Mesenchymal stem cell (in vitro differentiated cells and primary cell): ENCODE measurements at regions not wholly inside any gene's neighbourhood (a gene's known extent, or its start where the extent isn't known, plus 50 kb on each side); places are given as distances from the start of the nearest gene placed in this dataset.

ENCODE experiments used
- DNase-seq: peaks from one replicate; pipeline ENCODE4 v3.0.0-alpha.2; 2013
- H2AFZ ChIP-seq: one replicate; pipeline ENCODE4 v1.6.1; 2013; ENCODE audit warnings: low read depth, mild to moderate bottlenecking, control low read depth, inconsistent platforms, low read length, moderate library complexity
- H2AK5ac ChIP-seq: 2 replicates; pipeline ENCODE4 v1.6.1; 2013; ENCODE audit warnings: low read length, moderate library complexity, mild to moderate bottlenecking, inconsistent platforms; ENCODE audit not compliant: severe bottlenecking
- H2BK120ac ChIP-seq: one replicate; pipeline ENCODE4 v1.6.1; 2013; ENCODE audit warnings: low read depth, mild to moderate bottlenecking, inconsistent platforms, low read length, moderate library complexity
- H2BK12ac ChIP-seq, 2 experiments: one replicate each; pipeline ENCODE4 v1.6.1; 2013; ENCODE audit warnings: inconsistent platforms in 2 of 2, low read length in 2 of 2, mild to moderate bottlenecking in 2 of 2, moderate library complexity in 2 of 2, control low read depth in 1 of 2
- H2BK15ac ChIP-seq: one replicate; pipeline ENCODE4 v1.6.1; 2013; ENCODE audit warnings: mild to moderate bottlenecking, low read depth, inconsistent platforms; ENCODE audit not compliant: poor library complexity, severe bottlenecking
- H2BK5ac ChIP-seq: 2 replicates; pipeline ENCODE4 v1.6.1; 2013; ENCODE audit warnings: low read depth, mild to moderate bottlenecking, low read length, control low read depth, inconsistent platforms; ENCODE audit not compliant: poor library complexity, severe bottlenecking
- H3K14ac ChIP-seq, 2 experiments: one replicate each; pipeline ENCODE4 v1.6.1; 2013; ENCODE audit warnings: inconsistent platforms in 2 of 2, low read length in 2 of 2, control low read depth in 1 of 2, mild to moderate bottlenecking in 1 of 2, moderate library complexity in 1 of 2
- H3K18ac ChIP-seq, 2 experiments: one replicate each; pipeline ENCODE4 v1.6.1; 2013; ENCODE audit warnings: inconsistent platforms in 2 of 2, low read length in 2 of 2, control low read depth in 1 of 2, low read depth in 1 of 2, mild to moderate bottlenecking in 1 of 2
- H3K23ac ChIP-seq, 2 experiments: one replicate each; pipeline ENCODE4 v1.6.1; 2013; ENCODE audit warnings: inconsistent platforms in 2 of 2, low read length in 2 of 2, mild to moderate bottlenecking in 2 of 2, moderate library complexity in 2 of 2, control low read depth in 1 of 2
- H3K27ac ChIP-seq: 2 replicates; pipeline ENCODE4 v1.5.1; 2013; ENCODE audit warnings: mild to moderate bottlenecking, moderate library complexity, low read length, control low read depth, inconsistent platforms; ENCODE audit not compliant: poor library complexity, severe bottlenecking
- H3K27me3 ChIP-seq, 2 experiments: 2 replicates each; pipeline versions ENCODE4 v1.6.1 to v1.7.0; 2013; ENCODE audit warnings: low read length in 2 of 2, mild to moderate bottlenecking in 2 of 2, moderate library complexity in 2 of 2, control low read depth in 1 of 2, inconsistent platforms in 1 of 2; ENCODE audit not compliant: control insufficient read depth in 1 of 2, insufficient read depth in 1 of 2
- H3K36me3 ChIP-seq, 2 experiments: 2 replicates each; pipeline versions ENCODE4 v1.6.1 to v1.7.0; 2013; ENCODE audit warnings: low read length in 2 of 2, control low read depth in 1 of 2, inconsistent platforms in 1 of 2, low read depth in 1 of 2, mild to moderate bottlenecking in 1 of 2; ENCODE audit not compliant: insufficient read depth in 2 of 2, control insufficient read depth in 1 of 2
- H3K4ac ChIP-seq, 2 experiments: one replicate each; pipeline ENCODE4 v1.6.1; 2013; ENCODE audit warnings: inconsistent platforms in 2 of 2, low read length in 2 of 2, mild to moderate bottlenecking in 2 of 2, moderate library complexity in 2 of 2, control low read depth in 1 of 2, low read depth in 1 of 2
- H3K4me1 ChIP-seq: 2 replicates; pipeline ENCODE4 v1.6.1; 2013; ENCODE audit warnings: low read depth, low read length, control low read depth; ENCODE audit not compliant: control insufficient read depth, insufficient read depth
- H3K4me2 ChIP-seq: 2 replicates; pipeline ENCODE4 v1.6.1; 2013; ENCODE audit warnings: low read length, mild to moderate bottlenecking, inconsistent platforms; ENCODE audit not compliant: poor library complexity, severe bottlenecking
- H3K4me3 ChIP-seq, 2 experiments: 2 replicates each; pipeline versions ENCODE4 v1.5.1 to v1.7.0; 2013; ENCODE audit warnings: low read length in 2 of 2, mild to moderate bottlenecking in 2 of 2, control low read depth in 1 of 2, low read depth in 1 of 2; ENCODE audit not compliant: insufficient read depth in 1 of 2
- H3K79me1 ChIP-seq: replicated peaks from 2 replicates; pipeline ENCODE4 v1.6.1; 2013; ENCODE audit warnings: mild to moderate bottlenecking, control low read depth, low read length, inconsistent platforms; ENCODE audit not compliant: poor library complexity, severe bottlenecking
- H3K9ac ChIP-seq: 2 replicates; pipeline ENCODE4 v1.7.0; 2013; ENCODE audit warnings: mild to moderate bottlenecking, low read length, moderate library complexity
- H3K9me3 ChIP-seq: 2 replicates; pipeline ENCODE4 v1.7.0; 2013; ENCODE audit warnings: mild to moderate bottlenecking, low read length; ENCODE audit not compliant: control insufficient read depth
- H4K8ac ChIP-seq: one replicate; pipeline ENCODE4 v1.6.1; 2013; ENCODE audit warnings: inconsistent platforms, mild to moderate bottlenecking, low read length, moderate library complexity
- H4K91ac ChIP-seq: one replicate; pipeline ENCODE4 v1.6.1; 2013; ENCODE audit warnings: mild to moderate bottlenecking, low read length, inconsistent platforms
- WGBS: methylation state at CpG from one replicate; pipeline ENCODE4 v1.1.7; 2013; ENCODE audit warnings: mixed read lengths; 5-methylcytosine and 5-hydroxymethylcytosine counted together

- Histone ChIP-seq H2BK5ac (no peak overlapping the region), H2AK5ac (no peak overlapping the region), H3K4me2 (no peak overlapping the region), H3K36me3 (no peaks in the 10 kb centered on the region), H2AFZ (no peak overlapping the region), H3K79me1 (no peaks in the 10 kb centered on the region), H3K9ac (no peak overlapping the region), H3K9me3 (no peaks in the 10 kb centered on the region), H2BK12ac (no peak overlapping the region), H2BK15ac (no peak overlapping the region), H3K14ac (no peak overlapping the region), H3K4ac (no peak overlapping the region), H3K27ac (no peak overlapping the region), H3K4me3 (no peak overlapping the region), H4K8ac (no peak overlapping the region), H3K27me3 (no peaks in the 10 kb centered on the region), H3K23ac (no peak overlapping the region), H3K4me1 (no peaks in the 10 kb centered on the region), H3K18ac (no peak overlapping the region), H2BK120ac (no peak overlapping the region), H4K91ac (no peak overlapping the region)
- no peak for DNase-seq
- WGBS: 81% methylated on average over 4 of the region's 4 CpGs
These were observed 115.4 kb upstream of the LHCGR start for GRCh38 chr2:48870942-48871341.

- no peaks in the 10 kb centered on the region for H3K27me3 ChIP-seq
- H2AFZ ChIP-seq: no peak overlapping the region
- H2AK5ac ChIP-seq: no peak overlapping the region
- no peak overlapping the region for H2BK5ac ChIP-seq
- no peak overlapping the region for H3K14ac ChIP-seq
- H3K79me1 ChIP-seq: no peaks in the 10 kb centered on the region
- no peak overlapping the region for H4K91ac ChIP-seq
- no peak overlapping the region for H3K4ac ChIP-seq
- H4K8ac ChIP-seq: no peak overlapping the region
- H2BK120ac ChIP-seq: no peak overlapping the region
- 57% methylated on average over 1 of the region's 2 CpGs for WGBS
- no peak overlapping the region for H3K4me2 ChIP-seq
- H3K27ac ChIP-seq: no peak overlapping the region
- H3K9ac ChIP-seq: no peak overlapping the region
- H3K18ac ChIP-seq: no peak overlapping the region
- no peak overlapping the region for H3K23ac ChIP-seq
- no peaks in the 10 kb centered on the region for H3K9me3 ChIP-seq
- no peaks in the 10 kb centered on the region for H3K4me1 ChIP-seq
- H2BK12ac ChIP-seq: no peak overlapping the region
- no peak overlapping the region for H3K4me3 ChIP-seq
- H3K36me3 ChIP-seq: no peaks in the 10 kb centered on the region
- no peak for DNase-seq
- H2BK15ac ChIP-seq: no peak overlapping the region
These were observed 115.0 kb upstream of the LHCGR start for GRCh38 chr2:48870503-48870902.

DNA sequence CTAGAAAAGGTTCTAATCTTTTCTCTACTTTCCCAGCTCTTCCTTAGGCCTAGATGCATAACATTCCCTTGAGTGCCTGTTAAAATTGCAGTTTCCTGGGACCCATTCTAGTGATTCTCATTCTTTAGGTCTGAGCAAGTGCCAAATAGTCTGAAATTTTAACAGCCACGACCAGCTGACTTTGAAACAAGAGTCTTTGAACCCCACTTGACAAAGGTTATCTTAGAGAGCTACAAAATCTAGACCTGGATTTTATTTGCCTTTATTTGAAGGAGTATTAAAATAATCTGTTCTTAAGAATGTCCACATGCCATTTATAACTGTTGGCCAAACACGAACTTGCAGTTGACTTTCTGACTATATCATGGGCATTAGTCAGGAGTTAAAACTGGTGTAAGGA lies 110.2 kb upstream of the LHCGR start:
- Histone ChIP-seq H2BK120ac (no peak overlapping the region), H3K18ac (no peak overlapping the region), H3K4me2 (no peak overlapping the region), H3K4ac (no peak overlapping the region), H3K4me3 (no peak overlapping the region), H2AFZ (no peak overlapping the region), H3K23ac (no peak overlapping the region), H3K14ac (no peak overlapping the region), H3K9ac (no peak overlapping the region), H2BK12ac (no peak overlapping the region), H3K79me1 (no peaks in the 10 kb centered on the region), H4K91ac (no peak overlapping the region), H2AK5ac (no peak overlapping the region), H3K4me1 (no peaks in the 10 kb centered on the region), H3K27me3 (no peaks in the 10 kb centered on the region), H3K9me3 (no peaks in the 10 kb centered on the region), H3K36me3 (no peaks in the 10 kb centered on the region), H3K27ac (no peak overlapping the region), H2BK15ac (no peak overlapping the region), H2BK5ac (no peak overlapping the region), H4K8ac (no peak overlapping the region)
- no peak for DNase-seq
- WGBS: 40% methylated on average over 2 of the region's 2 CpGs

DNA sequence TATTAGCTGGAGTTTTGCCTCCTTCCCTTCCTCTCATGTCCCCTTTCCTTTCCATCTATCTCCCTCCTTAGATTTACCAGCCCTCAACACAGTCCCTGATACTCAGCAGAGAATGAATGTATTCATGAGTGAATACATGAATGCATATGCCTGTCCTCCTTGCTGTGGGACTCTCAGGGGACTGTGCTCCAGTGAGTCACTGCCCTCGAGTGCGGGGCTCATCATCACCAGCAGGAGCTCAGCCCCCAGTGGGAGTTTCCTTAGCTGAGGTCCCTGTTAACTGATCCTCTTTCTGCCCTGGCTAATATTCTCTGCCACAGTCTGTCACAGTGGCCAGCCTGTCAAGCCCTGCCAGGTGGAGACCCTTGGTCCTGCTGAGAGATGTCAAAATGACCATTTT lies 104.9 kb upstream of the LHCGR start:
- H2BK5ac ChIP-seq: no peak overlapping the region
- DNase-seq: no peak
- H3K36me3 ChIP-seq: no peaks in the 10 kb centered on the region
- no peak overlapping the region for H3K9ac ChIP-seq
- H2BK15ac ChIP-seq: no peak overlapping the region
- no peak overlapping the region for H2AK5ac ChIP-seq
- H3K14ac ChIP-seq: no peak overlapping the region
- peaks cover 1% of the 10 kb centered on the region for H3K4me1 ChIP-seq
- H3K23ac ChIP-seq: no peak overlapping the region
- no peak overlapping the region for H3K4me3 ChIP-seq
- no peak overlapping the region for H2BK12ac ChIP-seq
- 39% methylated on average over 2 of the region's 2 CpGs for WGBS
- no peak overlapping the region for H3K18ac ChIP-seq
- H3K27ac ChIP-seq: no peak overlapping the region
- no peaks in the 10 kb centered on the region for H3K79me1 ChIP-seq
- H3K4ac ChIP-seq: no peak overlapping the region
- H3K4me2 ChIP-seq: no peak overlapping the region
- peaks cover 0 to 2% of the 10 kb centered on the region in 2 experiments for H3K27me3 ChIP-seq
- no peak overlapping the region for H2AFZ ChIP-seq
- no peak overlapping the region for H4K8ac ChIP-seq
- no peaks in the 10 kb centered on the region for H3K9me3 ChIP-seq
- H4K91ac ChIP-seq: no peak overlapping the region
- no peak overlapping the region for H2BK120ac ChIP-seq
